Vagina (tissue), 2 donors: ENCODE measurements at regions not wholly inside any gene's neighbourhood (a gene's known extent, or its start where the extent isn't known, plus 50 kb on each side); places are given as distances from the start of the nearest gene placed in this dataset.

Source experiments
- DNase-seq, 2 donors: peaks; one replicate each; pipeline ENCODE4 v3.0.0-alpha.2; 2017; ENCODE audit errors: extremely low spot score in 2 of 2
- H3K27ac ChIP-seq: fragments of 200-600 bp; sonication (generic); one replicate; pipeline ENCODE4 v1.5.1; 2019
- H3K27me3 ChIP-seq: fragments of 200-600 bp; sonication (generic); one replicate; pipeline ENCODE4 v1.5.1; 2019
- H3K36me3 ChIP-seq, 2 donors: fragments of 200-600 bp; sonication (generic); one replicate each; pipeline ENCODE4 v1.5.1; 2017 to 2019
- H3K4me1 ChIP-seq: fragments of 200-600 bp; sonication (generic); one replicate; pipeline ENCODE4 v1.5.1; 2019
- H3K4me3 ChIP-seq, 2 donors: fragments of 200-600 bp; sonication (generic); 1 replicate in 1 of 2; 2 replicates in 1 of 2; pipeline ENCODE4 v1.5.1; 2016 to 2019
- H3K9me3 ChIP-seq: fragments of 200-600 bp; sonication (generic); one replicate; pipeline ENCODE4 v1.5.1; 2019
- POLR2A ChIP-seq, 2 donors: fragments of 450-650 bp; IDR thresholded peaks; one replicate each; pipeline ENCODE4 v1.6.1; 2017; ENCODE audit warnings: antibody characterized with exemption in 2 of 2, mild to moderate bottlenecking in 2 of 2, moderate library complexity in 2 of 2
- POLR2AphosphoS5 ChIP-seq, 2 donors: sonication (generic); formaldehyde crosslinking; IDR thresholded peaks; one replicate each; pipeline ENCODE4 v1.9.0; 2017; ENCODE audit warnings: antibody characterized with exemption in 2 of 2, mild to moderate bottlenecking in 2 of 2, low read depth in 1 of 2; ENCODE audit not compliant: insufficient read depth in 1 of 2
- intact Hi-C: fragments of 100-400 bp; cut with DNase I; formaldehyde crosslinking; loops from one replicate; pipeline ENCODE4 v1.15.1; 2023
- TF ChIP-seq, protein P1 (sequence below), 3 experiments: fragments of 450-650 bp in 2 of 3; fragments of 200-600 bp in 1 of 3; sonication (generic) in 1 of 3; IDR thresholded peaks; one replicate each; pipeline ENCODE4 v1.5.1; 2017 to 2019; ENCODE audit warnings: antibody characterized with exemption in 3 of 3, mild to moderate bottlenecking in 2 of 3, moderate library complexity in 2 of 3

DNA sequence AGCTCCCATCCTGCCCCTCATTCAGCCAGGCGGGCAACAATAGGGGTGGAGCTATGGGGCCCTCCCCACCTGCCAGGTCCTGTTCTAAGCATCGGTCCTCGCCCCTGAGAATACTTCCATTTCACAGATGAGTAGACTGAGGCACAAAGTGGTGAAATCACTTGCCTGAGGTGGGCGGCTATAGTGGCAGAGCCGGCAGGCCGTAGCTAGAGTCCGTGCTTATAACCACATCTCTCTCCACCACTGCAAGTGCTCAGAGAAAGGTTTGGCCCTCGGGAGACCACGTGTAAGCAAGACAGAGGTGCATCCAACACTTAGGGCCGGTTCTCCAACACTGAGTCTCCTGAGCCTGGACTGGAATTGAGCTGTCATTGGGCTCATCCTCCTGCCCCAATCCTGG is 145.8 kb upstream of the UNC5B start:
- TF ChIP-seq, protein P1, sequence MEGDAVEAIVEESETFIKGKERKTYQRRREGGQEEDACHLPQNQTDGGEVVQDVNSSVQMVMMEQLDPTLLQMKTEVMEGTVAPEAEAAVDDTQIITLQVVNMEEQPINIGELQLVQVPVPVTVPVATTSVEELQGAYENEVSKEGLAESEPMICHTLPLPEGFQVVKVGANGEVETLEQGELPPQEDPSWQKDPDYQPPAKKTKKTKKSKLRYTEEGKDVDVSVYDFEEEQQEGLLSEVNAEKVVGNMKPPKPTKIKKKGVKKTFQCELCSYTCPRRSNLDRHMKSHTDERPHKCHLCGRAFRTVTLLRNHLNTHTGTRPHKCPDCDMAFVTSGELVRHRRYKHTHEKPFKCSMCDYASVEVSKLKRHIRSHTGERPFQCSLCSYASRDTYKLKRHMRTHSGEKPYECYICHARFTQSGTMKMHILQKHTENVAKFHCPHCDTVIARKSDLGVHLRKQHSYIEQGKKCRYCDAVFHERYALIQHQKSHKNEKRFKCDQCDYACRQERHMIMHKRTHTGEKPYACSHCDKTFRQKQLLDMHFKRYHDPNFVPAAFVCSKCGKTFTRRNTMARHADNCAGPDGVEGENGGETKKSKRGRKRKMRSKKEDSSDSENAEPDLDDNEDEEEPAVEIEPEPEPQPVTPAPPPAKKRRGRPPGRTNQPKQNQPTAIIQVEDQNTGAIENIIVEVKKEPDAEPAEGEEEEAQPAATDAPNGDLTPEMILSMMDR (IDR thresholded peaks at IDR 0.05): no peak
- no peak for DNase-seq
- Histone ChIP-seq H3K27me3 (no peaks in the 10 kb centered on the region), H3K9me3 (no peaks in the 10 kb centered on the region), H3K36me3 (no peaks in the 10 kb centered on the region), H3K4me3 (no peak overlapping the region), H3K27ac (no peak overlapping the region), H3K4me1 (peaks cover 10% of the 10 kb centered on the region)
- intact Hi-C loops: no loop called here

DNA sequence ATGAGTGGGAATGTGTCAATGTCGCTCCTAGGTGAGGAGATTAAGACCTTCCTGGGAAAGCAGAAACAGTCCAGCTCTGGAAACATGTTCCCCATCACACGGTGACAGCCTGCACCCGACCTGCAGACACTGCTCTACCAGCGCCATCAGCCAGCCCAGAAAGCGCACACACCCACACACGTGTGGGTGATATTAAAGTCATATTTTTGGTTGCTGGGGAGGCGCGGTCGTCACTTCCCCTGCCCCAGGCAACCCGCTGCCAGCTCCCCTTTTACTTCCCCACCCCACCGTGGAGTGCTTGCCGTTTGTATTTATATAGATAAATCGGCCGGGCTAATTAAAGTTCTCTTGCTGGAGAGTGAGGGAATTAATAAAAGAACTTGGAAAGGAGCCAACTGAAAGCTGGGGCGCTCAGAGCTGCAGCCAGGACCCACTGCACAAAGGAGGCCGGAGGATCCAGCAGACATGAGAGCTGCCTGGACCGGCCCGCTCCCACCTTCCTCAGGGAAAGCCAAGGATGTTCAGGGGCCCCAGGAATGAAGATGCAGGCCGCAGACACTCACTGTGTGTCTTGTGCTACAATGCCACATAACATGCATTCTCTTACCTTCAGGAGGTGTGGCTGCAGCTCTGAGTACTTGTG is 145.2 kb upstream of the UNC5B start:
- Histone ChIP-seq H3K4me3 (no peak overlapping the region), H3K9me3 (no peaks in the 10 kb centered on the region), H3K4me1 (peaks cover 10% of the 10 kb centered on the region), H3K27me3 (no peaks in the 10 kb centered on the region), H3K36me3 (no peaks in the 10 kb centered on the region), H3K27ac (no peak overlapping the region)
- intact Hi-C loops: no loop called here
- no peak for DNase-seq
- TF ChIP-seq POLR2A (IDR thresholded peaks at IDR 0.05): no peak

DNA sequence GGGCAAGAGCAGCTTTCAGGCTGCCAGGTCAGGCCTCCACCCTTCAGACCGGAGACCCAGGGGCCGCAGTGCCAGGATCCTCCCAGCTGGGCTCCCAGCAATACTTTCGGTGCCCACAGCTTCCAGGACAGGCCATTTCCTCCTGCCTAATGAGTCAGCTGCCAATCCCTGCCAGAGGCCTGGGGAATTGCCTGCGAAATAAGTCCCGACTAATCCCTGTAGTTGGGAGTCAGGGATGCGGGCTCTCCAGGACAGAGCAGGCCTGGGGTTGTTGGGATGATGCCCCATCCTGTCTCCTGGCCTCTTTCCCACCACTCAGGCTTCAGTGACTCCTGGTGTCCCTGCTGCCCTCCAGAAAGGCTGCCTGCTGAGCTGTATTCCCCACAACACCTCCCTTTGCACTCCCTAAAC is 143.5 kb upstream of the UNC5B start:
- H3K4me3 ChIP-seq: no peak overlapping the region
- no peaks in the 10 kb centered on the region for H3K27me3 ChIP-seq
- no peak for TF ChIP-seq POLR2AphosphoS5 (IDR thresholded peaks at IDR 0.05; ENCODE audit: insufficient read depth in 1 of 2, low read depth in 1 of 2)
- no peak for TF ChIP-seq POLR2A (IDR thresholded peaks at IDR 0.05)
- intact Hi-C loops: no loop called here
- no peak for DNase-seq
- peaks cover 10% of the 10 kb centered on the region for H3K4me1 ChIP-seq
- no peaks in the 10 kb centered on the region for H3K9me3 ChIP-seq
- H3K36me3 ChIP-seq: no peaks in the 10 kb centered on the region
- H3K27ac ChIP-seq: no peak overlapping the region

DNA sequence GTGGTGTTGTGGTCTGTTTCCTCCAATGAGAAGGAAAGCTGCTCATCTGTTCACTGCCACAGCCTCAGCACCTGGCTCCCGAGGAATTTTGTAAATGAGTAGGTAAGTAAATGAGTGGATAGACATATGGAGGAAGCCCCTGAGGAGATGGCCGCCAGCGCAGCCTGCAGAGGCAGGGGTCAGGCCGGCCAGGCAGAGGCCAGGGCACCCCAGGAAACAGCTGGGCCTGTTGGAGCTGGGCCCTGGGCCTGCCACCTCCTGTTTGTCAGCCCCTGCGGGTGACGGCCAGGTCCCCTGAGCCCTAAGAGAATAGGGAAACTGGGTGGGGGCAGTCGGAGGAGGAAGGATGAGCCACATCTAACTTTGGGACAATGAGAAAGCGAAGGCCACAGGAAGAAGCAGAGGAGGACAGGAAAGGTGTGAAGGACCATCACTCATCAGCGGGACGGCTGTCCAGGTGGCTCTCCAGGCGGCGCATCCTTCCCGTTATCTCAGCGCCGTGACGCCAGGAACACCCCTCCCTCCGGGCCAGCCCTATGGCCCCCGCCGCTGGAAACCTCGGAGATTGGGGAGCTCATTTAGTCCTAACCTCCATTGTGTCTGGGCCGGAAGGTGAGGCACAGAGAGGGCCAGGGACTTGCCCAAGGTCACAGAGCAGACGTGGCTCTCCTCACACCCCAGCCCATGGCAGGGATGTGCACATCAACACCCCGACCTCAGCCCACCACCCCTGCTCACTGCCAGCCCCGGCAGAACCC is 142.3 kb upstream of the UNC5B start:
- no peaks in the 10 kb centered on the region for H3K27me3 ChIP-seq
- TF ChIP-seq, protein P1 (IDR thresholded peaks at IDR 0.05): no peak
- TF ChIP-seq POLR2AphosphoS5 (IDR thresholded peaks at IDR 0.05; ENCODE audit: insufficient read depth in 1 of 2, low read depth in 1 of 2): no peak
- no peak for TF ChIP-seq POLR2A (IDR thresholded peaks at IDR 0.05)
- no peaks in the 10 kb centered on the region for H3K36me3 ChIP-seq
- H3K4me1 ChIP-seq: peaks cover 16% of the 10 kb centered on the region
- no peak for DNase-seq
- intact Hi-C loops: no loop called here
- H3K4me3 ChIP-seq: no peak overlapping the region
- no peaks in the 10 kb centered on the region for H3K9me3 ChIP-seq
- H3K27ac ChIP-seq: no peak overlapping the region

DNA sequence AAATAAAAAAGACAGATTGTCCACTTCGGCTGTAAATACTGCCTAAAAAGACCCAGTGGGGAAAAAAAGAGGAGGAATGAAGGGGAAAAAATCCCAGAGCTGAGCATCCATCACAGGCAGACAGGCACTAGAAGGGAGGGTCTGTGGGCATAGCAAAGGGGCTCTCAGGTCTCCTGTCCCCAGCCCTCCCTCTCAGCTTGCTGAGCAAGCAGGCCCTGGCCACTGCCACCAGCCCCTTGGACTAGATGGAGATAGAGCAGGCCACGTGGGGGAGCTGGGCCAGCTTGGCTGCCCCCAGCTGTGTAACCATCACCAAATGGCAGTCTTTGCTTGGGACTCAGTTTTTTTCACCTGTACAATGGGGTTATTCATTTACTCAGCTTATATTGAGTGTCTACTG is 141.6 kb upstream of the UNC5B start:
- peaks cover 22% of the 10 kb centered on the region for H3K4me1 ChIP-seq
- H3K36me3 ChIP-seq: no peaks in the 10 kb centered on the region
- H3K27ac ChIP-seq: no peak overlapping the region
- no peaks in the 10 kb centered on the region for H3K9me3 ChIP-seq
- no peaks in the 10 kb centered on the region for H3K27me3 ChIP-seq
- intact Hi-C loops: no loop called here
- TF ChIP-seq POLR2A (IDR thresholded peaks at IDR 0.05): no peak
- TF ChIP-seq POLR2AphosphoS5 (IDR thresholded peaks at IDR 0.05; ENCODE audit: insufficient read depth in 1 of 2, low read depth in 1 of 2): no peak
- TF ChIP-seq, protein P1 (IDR thresholded peaks at IDR 0.05): no peak
- DNase-seq: no peak
- H3K4me3 ChIP-seq: no peak overlapping the region

DNA sequence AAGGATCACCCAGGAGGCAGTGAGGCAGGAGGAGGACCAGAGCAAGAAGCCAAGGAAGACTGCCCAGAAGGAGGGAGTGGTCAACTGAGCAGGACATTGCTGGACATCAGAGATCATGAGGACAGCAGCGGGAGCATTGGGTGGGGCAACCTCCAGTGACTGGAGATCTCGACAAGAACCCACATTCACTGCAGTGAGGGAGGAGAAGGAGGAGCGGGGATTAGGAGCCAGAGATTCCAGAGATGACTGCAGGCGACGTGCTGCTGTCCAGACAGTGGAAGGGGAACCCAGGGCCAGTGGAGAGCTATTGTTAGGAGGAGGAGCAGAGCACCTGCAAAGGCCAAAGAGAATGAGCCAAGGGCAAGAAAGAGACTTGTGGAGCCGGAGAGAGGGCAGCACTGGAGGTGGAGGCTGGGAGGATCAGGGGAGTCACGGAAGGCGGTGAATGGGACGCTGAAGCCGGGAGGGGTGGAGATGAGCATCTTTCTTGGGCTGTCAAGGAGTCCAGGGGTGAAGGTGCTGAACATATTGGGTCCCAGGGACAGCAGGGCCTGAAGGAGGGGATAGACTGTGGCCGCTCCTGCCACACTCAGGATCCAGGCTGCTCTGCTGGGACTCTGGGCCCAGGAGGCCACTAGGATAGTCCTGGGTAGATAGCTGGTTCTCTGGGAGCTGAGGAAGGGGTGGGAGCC is 140.1 kb upstream of the UNC5B start:
- TF ChIP-seq, protein P1 (IDR thresholded peaks at IDR 0.05): no peak
- no peak for TF ChIP-seq POLR2A (IDR thresholded peaks at IDR 0.05)
- TF ChIP-seq POLR2AphosphoS5 (IDR thresholded peaks at IDR 0.05; ENCODE audit: insufficient read depth in 1 of 2, low read depth in 1 of 2): no peak
- no peak overlapping the region for H3K4me3 ChIP-seq
- intact Hi-C loops: no loop called here
- H3K27ac ChIP-seq: no peak overlapping the region
- no peaks in the 10 kb centered on the region for H3K27me3 ChIP-seq
- peaks cover 32% of the 10 kb centered on the region for H3K4me1 ChIP-seq
- H3K36me3 ChIP-seq: no peaks in the 10 kb centered on the region
- DNase-seq: no peak
- no peaks in the 10 kb centered on the region for H3K9me3 ChIP-seq
